Testis (tissue), 2 donors: ENCODE measurements at regions not wholly inside any gene's neighbourhood (a gene's known extent, or its start where the extent isn't known, plus 50 kb on each side); places are given as distances from the start of the nearest gene placed in this dataset.

Experiments used
- DNase-seq: peaks from one replicate; pipeline ENCODE4 v3.0.0-alpha.2; 2019
- H3K27ac ChIP-seq, 2 donors: fragments of 200-600 bp; sonication (generic); one replicate each; pipeline ENCODE4 v1.5.1; 2019
- H3K27me3 ChIP-seq: fragments of 200-600 bp; sonication (generic); one replicate; pipeline ENCODE4 v1.5.1; 2019
- H3K36me3 ChIP-seq: fragments of 200-600 bp; sonication (generic); one replicate; pipeline ENCODE4 v1.5.1; 2017; ENCODE audit warnings: low read depth; ENCODE audit errors: missing control alignments
- H3K4me1 ChIP-seq: fragments of 200-600 bp; sonication (generic); one replicate; pipeline ENCODE4 v1.5.1; 2019
- H3K4me3 ChIP-seq, 2 donors: fragments of 200-600 bp; sonication (generic); one replicate each; pipeline ENCODE4 v1.5.1; 2017 to 2019
- H3K9me3 ChIP-seq: fragments of 200-600 bp; sonication (generic); one replicate; pipeline ENCODE4 v1.5.1; 2017
- POLR2A ChIP-seq: fragments of 450-650 bp; IDR thresholded peaks from one replicate; pipeline ENCODE4 v1.6.1; 2017; ENCODE audit warnings: antibody characterized with exemption, mild to moderate bottlenecking, moderate library complexity
- WGBS, 2 donors: methylation state at CpG; one replicate each; pipeline ENCODE4 v1.1.5; 2018; 5-methylcytosine and 5-hydroxymethylcytosine counted together
- intact Hi-C: fragments of 100-400 bp; cut with DNase I; formaldehyde crosslinking; loops from one replicate; pipeline ENCODE4 v1.15.1; 2023; ENCODE audit warnings: low total_unique reads
- TF ChIP-seq, protein P1 (sequence below), 3 experiments: fragments of 450-650 bp in 2 of 3; fragments of 200-600 bp in 1 of 3; sonication (generic) in 1 of 3; IDR thresholded peaks; one replicate each; pipeline ENCODE4 v1.5.1; 2016 to 2019; ENCODE audit warnings: antibody characterized with exemption in 3 of 3, mild to moderate bottlenecking in 2 of 3, moderate library complexity in 1 of 3

DNA sequence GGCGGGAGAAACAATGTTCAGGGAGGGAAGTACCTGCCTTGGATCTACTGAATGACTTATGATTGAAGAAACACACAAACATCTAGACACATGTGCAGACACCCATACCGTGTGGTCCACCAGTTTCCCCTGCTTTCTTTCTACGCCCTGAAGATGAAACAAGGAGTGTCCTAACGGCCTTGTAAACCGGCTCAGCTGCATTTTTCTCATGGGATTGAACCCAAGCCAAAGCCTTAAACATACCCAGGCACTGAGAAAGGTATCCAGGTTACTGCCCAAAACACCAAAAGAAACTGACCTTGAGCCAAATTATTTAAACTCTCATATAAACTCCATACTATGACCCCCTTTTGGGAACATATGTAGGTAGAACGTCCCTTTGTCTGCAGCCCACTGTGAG lies 630.0 kb upstream of the RGS18 start:
- no peaks in the 10 kb centered on the region for H3K4me1 ChIP-seq
- no peak for DNase-seq
- TF ChIP-seq, protein P1, sequence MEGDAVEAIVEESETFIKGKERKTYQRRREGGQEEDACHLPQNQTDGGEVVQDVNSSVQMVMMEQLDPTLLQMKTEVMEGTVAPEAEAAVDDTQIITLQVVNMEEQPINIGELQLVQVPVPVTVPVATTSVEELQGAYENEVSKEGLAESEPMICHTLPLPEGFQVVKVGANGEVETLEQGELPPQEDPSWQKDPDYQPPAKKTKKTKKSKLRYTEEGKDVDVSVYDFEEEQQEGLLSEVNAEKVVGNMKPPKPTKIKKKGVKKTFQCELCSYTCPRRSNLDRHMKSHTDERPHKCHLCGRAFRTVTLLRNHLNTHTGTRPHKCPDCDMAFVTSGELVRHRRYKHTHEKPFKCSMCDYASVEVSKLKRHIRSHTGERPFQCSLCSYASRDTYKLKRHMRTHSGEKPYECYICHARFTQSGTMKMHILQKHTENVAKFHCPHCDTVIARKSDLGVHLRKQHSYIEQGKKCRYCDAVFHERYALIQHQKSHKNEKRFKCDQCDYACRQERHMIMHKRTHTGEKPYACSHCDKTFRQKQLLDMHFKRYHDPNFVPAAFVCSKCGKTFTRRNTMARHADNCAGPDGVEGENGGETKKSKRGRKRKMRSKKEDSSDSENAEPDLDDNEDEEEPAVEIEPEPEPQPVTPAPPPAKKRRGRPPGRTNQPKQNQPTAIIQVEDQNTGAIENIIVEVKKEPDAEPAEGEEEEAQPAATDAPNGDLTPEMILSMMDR (IDR thresholded peaks at IDR 0.05), result no peak
- no peak overlapping the region for H3K27ac ChIP-seq
- no peaks in the 10 kb centered on the region for H3K36me3 ChIP-seq
- H3K4me3 ChIP-seq, result no peak overlapping the region
- no peaks in the 10 kb centered on the region for H3K9me3 ChIP-seq
- WGBS, 2 donors, result 86 to 87% methylated on average over 6 of the region's 6 CpGs
- H3K27me3 ChIP-seq, result no peaks in the 10 kb centered on the region
- intact Hi-C loops, result no loop called here

DNA sequence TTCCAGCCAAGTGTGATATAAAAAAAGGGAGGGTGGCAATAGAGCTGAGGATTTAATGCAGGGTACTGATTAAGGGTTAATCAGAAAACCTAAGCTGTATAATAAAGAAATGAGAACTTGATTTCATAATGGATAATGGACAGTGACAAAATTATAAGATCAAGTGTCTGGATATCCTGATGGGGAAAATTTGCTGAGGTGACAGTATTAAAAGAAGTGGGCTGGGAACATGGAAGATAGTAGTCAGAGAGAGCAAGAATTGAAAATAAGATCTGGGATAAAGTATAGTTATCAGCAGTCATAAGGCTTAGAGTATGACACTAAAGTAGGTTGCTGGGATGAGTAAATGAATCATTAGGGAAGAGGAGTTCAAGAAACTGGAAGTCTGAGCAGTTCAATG lies 627.3 kb upstream of the RGS18 start:
- TF ChIP-seq, protein P1 (IDR thresholded peaks at IDR 0.05), result no peak
- TF ChIP-seq POLR2A, result no peak

DNA sequence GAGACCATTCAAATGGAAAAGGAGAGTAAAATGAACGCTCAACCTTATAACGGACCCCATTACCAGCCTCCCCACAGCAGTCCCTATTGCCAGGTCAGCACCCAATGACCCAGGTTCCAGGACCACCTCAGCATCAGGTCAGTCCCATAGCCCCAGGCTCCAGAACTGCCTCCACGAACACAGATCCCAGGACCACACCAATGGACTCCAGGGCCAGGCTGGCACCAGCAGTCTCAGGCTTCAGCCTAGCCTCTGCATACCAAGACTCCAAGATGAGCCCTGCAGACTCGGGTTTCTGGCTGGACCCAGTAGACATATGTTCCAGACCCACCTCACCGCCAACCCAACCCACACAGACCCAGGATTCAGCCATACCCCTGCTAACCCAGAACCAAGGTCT lies 625.0 kb upstream of the RGS18 start:
- Histone ChIP-seq H3K4me3 (no peak overlapping the region), H3K9me3 (no peaks in the 10 kb centered on the region), H3K36me3 (no peaks in the 10 kb centered on the region), H3K27me3 (no peaks in the 10 kb centered on the region), H3K4me1 (no peaks in the 10 kb centered on the region), H3K27ac (no peak overlapping the region)
- TF ChIP-seq, protein P1 (IDR thresholded peaks at IDR 0.05), result no peak
- no peak for TF ChIP-seq POLR2A
- no peak for DNase-seq
- intact Hi-C loops, result no loop called here
- 91 to 95% methylated on average over 4 to 5 of the region's 5 CpGs for WGBS, 2 donors

More for the DNA sequence above, 627.3 kb upstream of the RGS18 start:
- Histone ChIP-seq H3K4me3 (no peak overlapping the region), H3K9me3 (no peaks in the 10 kb centered on the region), H3K27ac (no peak overlapping the region), H3K27me3 (no peaks in the 10 kb centered on the region), H3K36me3 (no peaks in the 10 kb centered on the region), H3K4me1 (no peaks in the 10 kb centered on the region)
- intact Hi-C loops, result no loop called here
- DNase-seq, result no peak

DNA sequence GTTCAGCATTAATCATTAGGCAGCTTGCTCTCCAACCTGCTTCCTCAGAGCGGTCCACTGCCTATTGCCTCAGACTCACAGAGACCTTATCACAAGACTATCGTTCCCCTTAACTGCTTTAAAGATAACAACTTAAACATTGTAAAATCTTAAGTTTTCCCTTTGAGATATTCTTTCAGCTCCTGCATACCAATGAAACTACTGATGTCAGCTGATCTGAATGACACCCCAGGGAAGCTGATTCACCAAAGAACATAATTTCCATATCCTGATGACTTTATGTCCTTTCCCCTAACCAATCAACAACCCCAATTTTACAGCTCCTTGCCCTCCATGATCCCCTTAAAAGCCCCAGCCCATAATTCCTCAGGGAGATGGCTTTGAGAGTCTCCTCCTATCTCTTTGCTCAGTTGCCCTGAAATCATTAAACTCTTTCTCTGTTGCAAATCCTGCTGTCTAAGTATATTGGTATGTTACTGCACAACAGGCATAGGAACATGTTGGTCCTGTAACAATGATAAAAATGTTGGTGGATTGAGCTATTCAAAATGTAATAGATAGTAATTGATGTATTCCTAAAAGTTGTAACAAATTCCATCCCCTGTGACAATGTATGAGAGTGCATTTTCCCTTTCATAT lies 621.4 kb upstream of the RGS18 start:
- no peak overlapping the region for H3K27ac ChIP-seq
- H3K9me3 ChIP-seq, result no peaks in the 10 kb centered on the region
- no peak for TF ChIP-seq POLR2A
- TF ChIP-seq, protein P1 (IDR thresholded peaks at IDR 0.05), result no peak
- no peaks in the 10 kb centered on the region for H3K36me3 ChIP-seq
- no peaks in the 10 kb centered on the region for H3K4me1 ChIP-seq
- intact Hi-C loops, result no loop called here
- no peak for DNase-seq
- 68 to 89% methylated on average over 2 of the region's 2 CpGs for WGBS, 2 donors
- H3K4me3 ChIP-seq, result no peak overlapping the region
- H3K27me3 ChIP-seq, result no peaks in the 10 kb centered on the region

DNA sequence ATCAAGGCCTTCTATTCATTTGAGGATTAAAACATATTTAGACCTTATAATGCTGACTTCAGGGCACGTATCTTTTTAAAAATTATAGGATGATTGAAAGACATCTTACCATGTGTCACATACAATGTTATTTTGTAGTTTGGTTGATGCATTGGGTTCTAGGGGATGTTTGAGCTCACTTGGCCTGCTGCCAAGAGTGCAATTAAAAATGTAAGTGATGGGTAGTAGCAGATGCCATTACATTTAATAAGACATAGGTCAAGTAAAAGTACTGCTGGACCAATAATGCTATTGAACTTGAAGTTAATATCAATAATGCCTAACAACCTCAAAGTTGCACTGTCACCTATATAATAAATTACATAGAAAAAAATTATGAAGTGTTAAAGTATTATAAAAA lies 616.5 kb upstream of the RGS18 start:
- 87 to 97% methylated on average over 1 of the region's 1 CpG for WGBS, 2 donors
- intact Hi-C loops, result no loop called here
- Histone ChIP-seq H3K27ac (no peak overlapping the region), H3K27me3 (no peaks in the 10 kb centered on the region), H3K36me3 (no peaks in the 10 kb centered on the region), H3K9me3 (no peaks in the 10 kb centered on the region), H3K4me1 (no peaks in the 10 kb centered on the region), H3K4me3 (no peak overlapping the region)
- TF ChIP-seq, protein P1 (IDR thresholded peaks at IDR 0.05), result no peak
- no peak for TF ChIP-seq POLR2A
- no peak for DNase-seq
